Testis (tissue), 2 donors: ENCODE measurements at regions not wholly inside any gene's neighbourhood (a gene's known extent, or its start where the extent isn't known, plus 50 kb on each side); places are given as distances from the start of the nearest gene placed in this dataset.

Experiments
- DNase-seq: peaks from one replicate; pipeline ENCODE4 v3.0.0-alpha.2; 2019
- H3K27ac ChIP-seq, 2 donors: fragments of 200-600 bp; sonication (generic); one replicate each; pipeline ENCODE4 v1.5.1; 2019
- H3K27me3 ChIP-seq: fragments of 200-600 bp; sonication (generic); one replicate; pipeline ENCODE4 v1.5.1; 2019
- H3K36me3 ChIP-seq: fragments of 200-600 bp; sonication (generic); one replicate; pipeline ENCODE4 v1.5.1; 2017; ENCODE audit warnings: low read depth; ENCODE audit errors: missing control alignments
- H3K4me1 ChIP-seq: fragments of 200-600 bp; sonication (generic); one replicate; pipeline ENCODE4 v1.5.1; 2019
- H3K4me3 ChIP-seq, 2 donors: fragments of 200-600 bp; sonication (generic); one replicate each; pipeline ENCODE4 v1.5.1; 2017 to 2019
- H3K9me3 ChIP-seq: fragments of 200-600 bp; sonication (generic); one replicate; pipeline ENCODE4 v1.5.1; 2017
- CTCF ChIP-seq, 3 experiments: fragments of 450-650 bp in 2 of 3; fragments of 200-600 bp in 1 of 3; sonication (generic) in 1 of 3; IDR thresholded peaks; one replicate each; pipeline ENCODE4 v1.5.1; 2016 to 2019; ENCODE audit warnings: antibody characterized with exemption in 3 of 3, mild to moderate bottlenecking in 2 of 3, moderate library complexity in 1 of 3
- POLR2A ChIP-seq: fragments of 450-650 bp; IDR thresholded peaks from one replicate; pipeline ENCODE4 v1.6.1; 2017; ENCODE audit warnings: antibody characterized with exemption, mild to moderate bottlenecking, moderate library complexity
- WGBS, 2 donors: methylation state at CpG; one replicate each; pipeline ENCODE4 v1.1.5; 2018; 5-methylcytosine and 5-hydroxymethylcytosine counted together
- intact Hi-C: fragments of 100-400 bp; cut with DNase I; formaldehyde crosslinking; loops from one replicate; pipeline ENCODE4 v1.15.1; 2023; ENCODE audit warnings: low total_unique reads

- H3K4me3 ChIP-seq = no peak overlapping the region
- H3K9me3 ChIP-seq = no peaks in the 10 kb centered on the region
- no peaks in the 10 kb centered on the region for H3K27me3 ChIP-seq
- intact Hi-C loops = no loop called here
- no peaks in the 10 kb centered on the region for H3K36me3 ChIP-seq
- H3K27ac ChIP-seq = no peak overlapping the region
- no peak for TF ChIP-seq POLR2A
- no peak for TF ChIP-seq CTCF (IDR thresholded peaks at IDR 0.05)
- DNase-seq = no peak
- no peaks in the 10 kb centered on the region for H3K4me1 ChIP-seq
- 92 to 94% methylated on average over 2 of the region's 2 CpGs for WGBS, 2 donors
Observed at GRCh38 chr12:58441483-58441882, 478.8 kb downstream of the LRIG3 start.

- Histone ChIP-seq H3K4me1 (no peaks in the 10 kb centered on the region), H3K9me3 (no peaks in the 10 kb centered on the region), H3K27me3 (no peaks in the 10 kb centered on the region), H3K4me3 (no peak overlapping the region), H3K27ac (no peak overlapping the region), H3K36me3 (no peaks in the 10 kb centered on the region)
- intact Hi-C loops = no loop called here
- DNase-seq = peak; percentile 17
- TF ChIP-seq CTCF (IDR thresholded peaks at IDR 0.05) (no peak), POLR2A (no peak)
Observed at GRCh38 chr12:58443273-58443980, 476.9 kb downstream of the LRIG3 start.

- intact Hi-C loops = no loop called here
- no peak overlapping the region for H3K4me3 ChIP-seq
- 86 to 92% methylated on average over 8 of the region's 8 CpGs for WGBS, 2 donors
Observed at GRCh38 chr12:58443981-58444371, 476.3 kb downstream of the LRIG3 start.

GRCh38 chr12:58450868-58451482 lies 469.3 kb downstream of the LRIG3 start:
- peak; percentile 23 for DNase-seq
- H3K4me1 ChIP-seq = no peaks in the 10 kb centered on the region
- WGBS, 2 donors = 43 to 68% methylated on average over 2 of the region's 2 CpGs

More at GRCh38 chr12:58443981-58444371, 476.3 kb downstream of the LRIG3 start:
- Histone ChIP-seq H3K27me3 (no peaks in the 10 kb centered on the region), H3K36me3 (no peaks in the 10 kb centered on the region), H3K4me1 (no peaks in the 10 kb centered on the region), H3K27ac (no peak overlapping the region), H3K9me3 (no peaks in the 10 kb centered on the region)
- no peak for DNase-seq
- TF ChIP-seq POLR2A (no peak), CTCF (IDR thresholded peaks at IDR 0.05) (no peak)

More at GRCh38 chr12:58450868-58451482, 469.3 kb downstream of the LRIG3 start:
- H3K27me3 ChIP-seq = no peaks in the 10 kb centered on the region
- no peaks in the 10 kb centered on the region for H3K36me3 ChIP-seq
- intact Hi-C loops = no loop called here
- TF ChIP-seq POLR2A (no peak), CTCF (IDR thresholded peaks at IDR 0.05) (no peak)
- no peak overlapping the region for H3K27ac ChIP-seq
- H3K9me3 ChIP-seq = no peaks in the 10 kb centered on the region
- H3K4me3 ChIP-seq = no peak overlapping the region
